HG03196 (cell line): ENCODE measurements at regions not wholly inside any gene's neighbourhood (a gene's known extent, or its start where the extent isn't known, plus 50 kb on each side); places are given as distances from the start of the nearest gene placed in this dataset.

Experiments
- ATAC-seq: cut with Tn5 transposase; IDR thresholded peaks from one replicate; pipeline ENCODE4 v1.9.1; 2021; ENCODE audit not compliant: unreplicated experiment

DNA sequence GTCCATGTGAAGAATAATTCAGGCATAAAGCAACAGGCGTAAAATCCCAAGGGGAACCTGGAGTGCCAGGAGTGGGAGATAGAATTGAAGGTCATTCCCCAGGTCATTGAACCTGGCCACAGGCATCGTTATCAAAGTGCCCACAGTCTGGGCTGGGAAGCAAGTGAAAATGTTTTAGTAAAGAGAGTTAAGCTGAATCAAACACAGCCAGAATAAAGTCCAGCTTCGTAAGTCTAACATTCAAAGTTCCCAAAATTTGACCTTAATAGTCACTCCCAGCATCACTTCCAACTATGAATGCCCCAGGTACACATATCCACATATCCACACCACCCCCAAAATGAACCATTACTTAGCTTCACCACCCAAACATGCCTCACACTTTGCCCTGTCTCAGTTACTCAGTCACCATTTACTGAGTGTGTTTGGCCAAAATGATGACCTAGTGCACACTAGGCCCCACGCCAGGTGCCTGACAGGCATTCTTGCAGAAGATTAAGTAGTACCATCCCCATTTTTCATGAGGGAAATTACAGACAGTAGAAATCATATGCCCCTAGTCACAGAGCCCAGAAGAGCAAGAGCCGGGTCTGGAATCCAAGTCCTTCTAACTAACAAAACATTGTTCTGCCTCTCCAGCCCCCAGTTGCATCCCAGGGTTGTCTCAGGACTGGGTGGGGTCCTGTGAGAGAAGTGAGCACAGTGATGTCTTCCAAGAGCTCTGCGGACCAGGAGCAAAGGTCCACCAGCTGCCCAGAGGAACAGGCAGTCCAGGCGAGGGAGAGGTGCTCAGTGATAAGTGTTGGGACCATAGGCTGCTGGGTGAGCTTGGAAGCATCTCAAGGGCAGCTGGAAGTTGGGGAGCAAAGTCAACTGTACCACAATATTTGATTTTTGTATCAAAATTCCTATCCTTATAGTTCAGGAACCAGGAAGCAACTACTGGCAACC lies 65.2 kb upstream of the MYCN start:
- no peak for ATAC-seq

DNA sequence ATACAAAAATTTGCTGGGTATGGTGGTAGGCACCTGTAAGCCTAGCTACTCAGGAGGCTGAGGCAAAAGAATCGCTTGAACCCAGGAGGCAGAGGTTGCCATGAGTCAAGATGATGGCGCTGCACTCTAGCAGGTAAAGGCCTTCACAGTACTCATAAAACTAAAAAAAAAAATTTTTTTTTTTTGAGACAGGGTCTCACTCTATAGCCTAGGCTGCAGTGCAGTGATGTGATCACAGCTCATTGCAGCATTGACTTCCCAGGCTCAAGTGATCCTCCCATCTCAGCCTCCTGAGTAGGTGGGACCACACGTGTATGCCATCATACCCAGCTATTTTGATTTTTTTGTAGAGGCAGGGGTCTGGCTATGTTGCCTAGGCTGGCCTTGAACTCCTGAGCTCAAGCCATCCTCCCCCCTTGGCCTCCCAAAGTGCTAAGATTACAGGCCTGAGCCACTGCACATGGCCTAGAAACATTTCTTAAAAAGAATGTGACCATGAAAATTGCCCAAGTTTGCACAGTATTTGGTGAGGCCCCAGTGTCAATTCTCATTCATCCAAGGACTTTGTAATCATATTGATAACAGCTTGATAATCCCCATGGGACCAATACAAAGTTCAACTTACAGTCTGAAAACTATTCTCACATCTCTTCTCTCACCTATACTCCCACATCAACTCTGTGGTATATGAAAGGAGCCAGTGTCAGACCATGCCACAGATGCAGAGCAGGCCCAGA lies 64.2 kb upstream of the MYCN start:
- ATAC-seq = no peak

DNA sequence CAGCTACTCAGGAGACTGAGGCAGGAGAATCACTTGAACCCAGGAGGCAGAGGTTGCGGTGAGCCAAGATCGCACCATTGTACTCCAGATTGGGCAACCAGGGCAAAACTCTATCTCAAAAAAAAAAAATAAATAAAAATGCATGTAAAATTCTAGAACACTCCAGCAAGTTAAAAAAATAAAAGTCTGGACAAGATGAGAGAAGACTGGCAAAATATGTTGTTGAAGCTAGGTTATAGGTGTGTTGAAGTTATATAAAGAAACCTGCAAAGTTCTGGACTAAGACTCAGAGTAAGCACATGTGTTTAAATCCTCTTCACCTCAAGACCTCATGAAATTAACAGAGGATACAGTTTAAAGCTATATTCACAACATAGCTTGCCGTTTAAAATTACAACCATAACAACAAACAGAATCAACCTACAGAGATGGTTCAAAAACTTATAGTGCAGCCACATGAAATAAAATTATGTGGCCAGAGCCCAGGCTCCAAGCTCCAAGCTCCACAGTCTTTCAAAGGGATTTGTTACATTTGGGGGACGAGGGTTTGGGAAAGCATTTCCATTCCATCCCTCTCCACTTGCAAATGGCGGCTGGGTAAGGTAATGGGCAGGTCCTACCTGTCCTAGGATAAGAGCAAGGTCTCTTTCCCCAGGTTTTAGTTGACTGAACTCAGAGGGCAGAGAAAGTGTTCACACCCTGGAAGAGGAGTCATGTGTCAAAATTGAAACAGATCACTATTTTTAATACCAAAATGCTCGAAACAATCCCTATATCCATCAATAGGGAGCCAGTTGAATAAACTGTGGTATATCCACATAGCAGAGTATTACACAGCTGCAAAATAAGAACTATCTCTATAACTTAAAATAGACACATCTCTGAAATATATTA lies 59.9 kb upstream of the MYCN start:
- no peak for ATAC-seq

DNA sequence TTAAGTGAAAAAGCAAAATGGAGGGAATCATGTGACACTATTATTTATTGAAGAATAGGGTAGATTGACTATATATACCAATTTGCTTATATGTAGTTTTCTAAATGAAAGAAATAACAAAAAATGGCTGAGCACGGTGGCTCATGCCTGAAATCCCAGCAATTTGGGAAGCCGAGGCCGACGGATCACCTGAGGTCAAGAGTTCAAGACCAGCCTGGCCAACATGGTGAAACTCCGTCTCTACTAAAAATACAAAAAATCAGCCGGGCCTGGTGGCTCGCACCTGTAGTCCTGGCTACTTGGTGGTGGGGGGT lies 59.3 kb upstream of the MYCN start:
- no peak for ATAC-seq

DNA sequence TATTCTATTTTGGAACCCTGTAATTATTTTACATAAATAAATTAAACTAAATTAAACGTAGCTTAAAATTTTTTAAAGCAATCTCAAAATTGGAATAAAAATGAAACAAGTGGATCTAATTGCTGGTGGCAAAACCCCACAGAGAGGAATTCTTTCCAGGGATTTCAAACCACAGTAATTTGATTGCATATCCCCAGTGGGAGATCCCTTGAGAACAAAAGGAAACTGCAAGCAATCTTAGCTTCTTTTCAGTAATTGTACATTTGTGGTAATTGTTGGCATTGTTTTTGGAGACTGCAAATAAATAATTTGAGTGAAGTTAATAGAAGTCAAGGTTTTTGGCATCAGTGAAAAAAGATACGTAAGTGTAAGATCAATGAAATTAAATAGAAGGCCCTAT lies 58.7 kb upstream of the MYCN start:
- no peak for ATAC-seq

DNA sequence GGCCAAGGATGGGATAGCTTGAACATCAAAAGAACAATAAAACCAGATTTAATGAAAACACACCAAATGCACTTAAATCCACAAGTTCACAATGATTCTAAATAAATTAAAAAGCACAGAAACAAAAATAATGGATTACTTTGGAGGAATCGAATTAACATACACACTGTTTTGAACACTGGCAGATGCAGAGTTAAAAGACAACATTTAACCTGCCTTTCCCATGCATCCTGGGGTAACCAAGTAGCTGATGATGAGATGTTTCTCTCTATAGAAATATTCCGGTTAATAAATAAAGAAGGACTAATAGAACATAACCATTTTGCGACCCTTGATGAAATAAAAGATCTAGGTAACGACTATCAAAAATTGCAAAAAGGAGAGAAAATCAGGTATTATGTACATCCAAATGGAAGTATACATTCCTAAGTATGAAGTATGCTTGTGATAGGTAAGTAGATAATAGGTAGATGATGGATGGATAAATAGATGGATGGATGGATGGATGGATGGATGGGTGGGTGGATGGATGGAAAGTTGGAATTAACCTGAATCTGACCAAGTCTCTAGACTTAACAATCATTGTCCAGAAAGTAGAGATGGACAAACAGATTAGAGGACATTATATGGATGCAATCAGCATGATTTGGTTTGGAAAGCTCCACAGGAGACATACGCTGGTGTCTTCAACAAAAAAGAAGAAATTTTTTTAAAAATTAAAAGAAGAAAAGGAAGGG lies 57.4 kb upstream of the MYCN start:
- no peak for ATAC-seq

DNA sequence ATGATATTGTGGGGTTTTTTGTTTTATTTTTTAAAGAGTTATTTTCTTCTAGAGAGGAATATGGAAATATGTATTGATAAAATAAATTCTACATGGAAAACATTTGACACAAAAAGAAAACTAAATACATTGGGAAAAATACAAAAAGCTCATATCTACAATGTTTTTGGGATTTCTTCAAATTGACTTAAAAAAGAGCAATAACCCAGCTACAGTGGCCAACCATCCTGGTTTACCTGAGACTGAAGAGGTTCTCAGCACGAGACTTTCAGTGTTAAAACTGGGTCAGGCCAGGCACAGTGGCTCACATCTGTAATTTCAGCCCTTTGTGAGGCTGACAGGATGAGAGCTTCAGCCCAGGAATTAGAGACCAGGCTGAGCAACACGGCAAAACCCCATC lies 56.7 kb upstream of the MYCN start:
- ATAC-seq = no peak

DNA sequence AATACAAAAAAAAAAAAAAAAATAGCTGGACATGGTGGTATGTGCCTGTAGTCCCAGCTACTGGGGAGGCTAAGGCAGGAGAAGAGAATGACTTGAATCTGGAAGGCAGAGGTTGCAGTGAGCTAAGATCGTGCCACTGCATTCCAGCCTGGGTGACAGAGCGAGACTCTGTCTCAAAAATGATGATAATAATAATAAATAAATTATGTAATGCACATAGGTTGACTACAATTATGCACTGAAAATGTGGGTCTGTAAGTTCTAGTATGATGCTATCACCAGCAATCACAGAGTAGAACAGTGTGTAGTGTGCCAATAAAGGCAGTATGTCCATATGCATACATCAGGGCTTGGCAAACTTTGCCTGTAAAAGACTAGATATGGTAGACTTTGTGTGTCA lies 55.6 kb upstream of the MYCN start:
- ATAC-seq = no peak

DNA sequence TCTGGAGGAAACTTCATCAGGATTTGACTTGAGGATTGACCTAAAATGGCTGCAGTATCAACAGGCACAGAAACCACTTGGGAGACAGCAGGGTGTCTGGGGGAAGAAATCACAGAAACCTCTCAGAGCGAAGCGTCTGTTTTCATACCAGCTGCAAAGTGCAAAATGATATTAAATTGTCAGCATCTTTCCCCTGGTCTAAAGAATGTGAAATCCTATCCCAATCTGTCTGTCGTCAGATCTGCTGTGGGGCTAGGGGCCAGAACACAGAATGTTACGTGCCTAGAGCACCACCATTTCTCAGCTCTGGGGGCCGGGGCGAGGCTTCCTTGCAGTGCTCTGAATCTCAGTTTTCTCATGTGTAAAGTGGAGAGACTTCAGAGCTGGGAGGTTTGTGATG lies 54.1 kb upstream of the MYCN start:
- no peak for ATAC-seq

DNA sequence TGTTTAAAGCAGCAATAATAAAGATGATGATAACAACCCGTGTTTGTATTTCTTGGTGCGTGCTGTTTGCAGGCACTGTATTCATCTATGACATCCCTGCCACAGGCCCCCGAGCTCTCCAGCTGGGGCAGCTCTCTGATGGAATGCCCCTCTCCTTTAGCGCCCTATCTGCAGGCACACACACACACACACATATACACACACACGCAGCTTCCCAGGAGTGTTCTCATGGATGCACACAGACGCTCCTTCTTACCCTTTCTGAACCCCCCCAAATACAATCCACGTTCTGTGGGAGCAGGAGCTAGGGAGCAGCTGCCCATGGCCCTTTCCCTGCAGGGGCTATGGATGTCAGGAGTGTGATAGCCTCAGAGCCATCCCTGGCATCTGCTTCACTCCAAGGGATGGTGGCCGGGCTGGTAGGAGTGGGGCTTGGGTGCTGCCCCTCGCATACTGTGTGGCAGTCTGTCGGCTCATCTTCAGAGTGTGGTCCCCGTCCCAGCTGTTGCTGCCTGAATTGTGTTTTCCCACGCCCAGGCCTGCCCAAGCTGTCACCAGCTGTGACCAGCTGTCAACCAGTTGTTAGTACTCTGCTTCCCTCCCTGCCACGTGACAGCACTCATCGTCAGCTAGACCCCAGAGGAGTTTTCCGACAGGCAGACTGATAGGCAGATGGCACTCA lies 50.8 kb upstream of the MYCN start:
- ATAC-seq = no peak

DNA sequence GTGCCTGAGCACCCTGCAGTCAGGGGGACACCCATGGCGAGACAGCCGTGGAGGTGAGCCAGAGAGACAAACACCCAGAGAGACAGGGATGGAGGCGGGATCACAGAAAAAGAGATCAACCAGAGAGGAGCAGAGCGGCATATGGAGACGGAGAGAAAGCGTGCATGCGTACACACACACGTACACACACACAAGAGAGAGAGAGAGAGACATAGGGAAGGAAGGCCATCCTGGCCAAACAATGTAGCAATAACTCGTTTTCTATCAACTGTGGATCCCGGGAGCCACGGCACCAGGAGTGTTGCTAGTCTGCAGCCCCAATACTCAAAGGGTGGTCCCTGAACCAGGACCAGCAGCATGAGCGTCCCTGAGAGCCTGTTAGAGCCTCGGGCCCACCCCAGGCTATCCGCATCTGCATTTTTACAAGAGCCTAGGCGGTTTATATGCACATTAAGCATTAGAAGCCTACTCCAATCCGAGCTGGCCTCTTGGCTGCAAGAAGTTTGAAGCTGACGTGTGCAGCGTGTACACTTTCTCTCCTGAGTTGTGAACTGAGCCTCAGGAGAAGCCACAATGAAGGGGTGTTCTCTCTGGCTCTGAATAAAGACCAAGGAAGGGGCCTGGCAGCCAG lies 50.1 kb upstream of the MYCN start:
- ATAC-seq = no peak
